ENCODE measurements at regions not wholly inside any gene's neighbourhood (a gene's known extent, or its start where the extent isn't known, plus 50 kb on each side); places are given as distances from the start of the nearest gene placed in this dataset.
A peak's percentile ranks its signal among the peaks of the same experiment; 100 is the strongest.

DNA sequence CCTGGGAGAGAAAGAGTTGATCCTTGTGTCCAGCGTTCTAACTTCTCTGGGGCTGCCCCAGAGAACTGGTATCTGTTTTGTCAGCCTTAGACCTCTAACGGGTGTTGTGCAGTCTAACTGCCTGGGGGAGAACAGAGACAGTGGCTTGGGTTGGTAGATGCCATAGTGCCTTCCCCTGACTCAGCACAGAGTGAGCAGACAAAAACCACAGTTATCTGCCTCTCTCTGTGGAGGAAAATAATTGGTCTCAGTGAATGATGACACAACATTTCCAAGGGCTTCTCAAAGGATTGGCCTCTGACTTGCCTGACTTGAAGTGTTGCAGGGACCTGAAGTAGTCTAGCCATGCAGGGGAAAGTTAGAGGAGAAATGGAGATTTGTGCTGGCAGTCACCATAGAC lies 226.2 kb upstream of the MAN1A1 start (continued):
- TF ChIP-seq ZNF592 (IDR thresholded peaks at IDR 0.05) (no peak), C11orf30 (IDR thresholded peaks at IDR 0.05; ENCODE audit: low read depth) (peak; percentile 68), PREB (CRISPR knock-in tag; IDR thresholded peaks at IDR 0.05) (no peak), ZBTB1 (CRISPR knock-in tag; IDR thresholded peaks at IDR 0.05; ENCODE audit: borderline replicate concordance, low read depth) (no peak), DNMT1 (IDR thresholded peaks at IDR 0.05) (no peak), MBD1 (CRISPR knock-in tag; IDR thresholded peaks at IDR 0.05) (no peak), ZNF347 (CRISPR knock-in tag; IDR thresholded peaks at IDR 0.05; ENCODE audit: low read depth) (no peak), SMAD3 (CRISPR knock-in tag; conservative IDR thresholded peaks at IDR 0.05) (no peak), FIP1L1 (IDR thresholded peaks at IDR 0.05; ENCODE audit: low read depth, low read length, poor library complexity, severe bottlenecking) (no peak), MAFK (IDR thresholded peaks at IDR 0.05; ENCODE audit: low read length) (peak; percentile 30; the same call in 1 of the 2 replicates)
- TF ChIP-seq, protein P1, sequence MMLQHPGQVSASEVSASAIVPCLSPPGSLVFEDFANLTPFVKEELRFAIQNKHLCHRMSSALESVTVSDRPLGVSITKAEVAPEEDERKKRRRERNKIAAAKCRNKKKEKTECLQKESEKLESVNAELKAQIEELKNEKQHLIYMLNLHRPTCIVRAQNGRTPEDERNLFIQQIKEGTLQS (IDR thresholded peaks at IDR 0.05) = 0 out of 2 replicates have a peak, but pooled peaks have one; percentile 12
- TF ChIP-seq, protein P1 (CRISPR knock-in tag; conservative IDR thresholded peaks at IDR 0.05) = no peak
- TF ChIP-seq, protein P2, sequence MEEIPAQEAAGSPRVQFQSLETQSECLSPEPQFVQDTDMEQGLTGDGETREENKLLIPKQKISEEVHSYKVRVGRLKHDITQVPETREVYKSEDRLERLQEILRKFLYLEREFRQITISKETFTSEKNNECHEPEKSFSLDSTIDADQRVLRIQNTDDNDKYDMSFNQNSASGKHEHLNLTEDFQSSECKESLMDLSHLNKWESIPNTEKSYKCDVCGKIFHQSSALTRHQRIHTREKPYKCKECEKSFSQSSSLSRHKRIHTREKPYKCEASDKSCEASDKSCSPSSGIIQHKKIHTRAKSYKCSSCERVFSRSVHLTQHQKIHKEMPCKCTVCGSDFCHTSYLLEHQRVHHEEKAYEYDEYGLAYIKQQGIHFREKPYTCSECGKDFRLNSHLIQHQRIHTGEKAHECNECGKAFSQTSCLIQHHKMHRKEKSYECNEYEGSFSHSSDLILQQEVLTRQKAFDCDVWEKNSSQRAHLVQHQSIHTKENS (CRISPR knock-in tag; IDR thresholded peaks at IDR 0.05) = no peak
- TF ChIP-seq, protein P3, sequence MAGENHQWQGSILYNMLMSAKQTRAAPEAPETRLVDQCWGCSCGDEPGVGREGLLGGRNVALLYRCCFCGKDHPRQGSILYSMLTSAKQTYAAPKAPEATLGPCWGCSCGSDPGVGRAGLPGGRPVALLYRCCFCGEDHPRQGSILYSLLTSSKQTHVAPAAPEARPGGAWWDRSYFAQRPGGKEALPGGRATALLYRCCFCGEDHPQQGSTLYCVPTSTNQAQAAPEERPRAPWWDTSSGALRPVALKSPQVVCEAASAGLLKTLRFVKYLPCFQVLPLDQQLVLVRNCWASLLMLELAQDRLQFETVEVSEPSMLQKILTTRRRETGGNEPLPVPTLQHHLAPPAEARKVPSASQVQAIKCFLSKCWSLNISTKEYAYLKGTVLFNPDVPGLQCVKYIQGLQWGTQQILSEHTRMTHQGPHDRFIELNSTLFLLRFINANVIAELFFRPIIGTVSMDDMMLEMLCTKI (IDR thresholded peaks at IDR 0.05; ENCODE audit: partially characterized antibody) = no peak
